ENCODE measurements at regions not wholly inside any gene's neighbourhood (a gene's known extent, or its start where the extent isn't known, plus 50 kb on each side); places are given as distances from the start of the nearest gene placed in this dataset.

DNA sequence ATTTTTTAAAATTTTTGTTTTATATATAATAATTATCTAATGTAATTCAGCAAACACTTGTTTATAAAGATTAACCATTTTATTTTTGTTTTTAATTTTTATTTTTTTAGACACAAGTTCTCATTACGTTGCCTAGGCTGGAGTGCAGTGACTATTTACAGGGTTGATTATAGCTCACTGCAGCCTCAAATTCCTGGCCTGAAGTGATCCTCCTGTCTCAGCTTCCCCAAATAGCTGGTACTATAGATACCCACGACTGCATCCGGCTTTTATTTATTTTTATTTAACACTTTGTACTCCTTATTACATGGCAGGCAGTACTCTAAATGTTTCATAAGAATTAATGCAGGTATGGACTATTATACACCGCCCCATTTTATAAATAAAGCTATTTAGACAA, 288.7 kb downstream of the MDFIC start:
- TF ChIP-seq, protein P1, sequence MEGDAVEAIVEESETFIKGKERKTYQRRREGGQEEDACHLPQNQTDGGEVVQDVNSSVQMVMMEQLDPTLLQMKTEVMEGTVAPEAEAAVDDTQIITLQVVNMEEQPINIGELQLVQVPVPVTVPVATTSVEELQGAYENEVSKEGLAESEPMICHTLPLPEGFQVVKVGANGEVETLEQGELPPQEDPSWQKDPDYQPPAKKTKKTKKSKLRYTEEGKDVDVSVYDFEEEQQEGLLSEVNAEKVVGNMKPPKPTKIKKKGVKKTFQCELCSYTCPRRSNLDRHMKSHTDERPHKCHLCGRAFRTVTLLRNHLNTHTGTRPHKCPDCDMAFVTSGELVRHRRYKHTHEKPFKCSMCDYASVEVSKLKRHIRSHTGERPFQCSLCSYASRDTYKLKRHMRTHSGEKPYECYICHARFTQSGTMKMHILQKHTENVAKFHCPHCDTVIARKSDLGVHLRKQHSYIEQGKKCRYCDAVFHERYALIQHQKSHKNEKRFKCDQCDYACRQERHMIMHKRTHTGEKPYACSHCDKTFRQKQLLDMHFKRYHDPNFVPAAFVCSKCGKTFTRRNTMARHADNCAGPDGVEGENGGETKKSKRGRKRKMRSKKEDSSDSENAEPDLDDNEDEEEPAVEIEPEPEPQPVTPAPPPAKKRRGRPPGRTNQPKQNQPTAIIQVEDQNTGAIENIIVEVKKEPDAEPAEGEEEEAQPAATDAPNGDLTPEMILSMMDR (IDR thresholded peaks at IDR 0.05) = no peak
- TF ChIP-seq EP300 (IDR thresholded peaks at IDR 0.05) (no peak), POLR2A (IDR thresholded peaks at IDR 0.05) (no peak)

Data from ovary (tissue), 3 donors.